ENCODE measurements at regions not wholly inside any gene's neighbourhood (a gene's known extent, or its start where the extent isn't known, plus 50 kb on each side); places are given as distances from the start of the nearest gene placed in this dataset.

DNA sequence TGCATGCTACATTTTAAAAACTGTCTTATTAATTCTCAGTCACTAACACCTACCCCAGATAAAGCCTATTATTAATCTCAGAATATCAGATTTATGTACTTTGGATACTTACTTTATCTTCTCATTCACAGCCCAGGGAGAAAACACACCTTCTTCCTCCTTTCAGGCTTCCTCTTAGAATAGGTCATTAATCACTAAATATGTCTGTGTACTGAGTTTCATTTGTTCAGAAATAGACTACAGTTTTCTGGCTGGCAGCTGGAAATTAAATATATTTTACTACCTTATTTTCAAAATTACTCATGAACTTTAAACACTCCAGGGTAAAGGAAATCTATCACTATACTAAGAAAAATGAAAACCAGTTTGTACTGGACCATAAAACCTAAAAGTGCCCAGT lies 147.7 kb upstream of the DST start:
- no peak for TF ChIP-seq POLR2A (IDR thresholded peaks at IDR 0.05)
- TF ChIP-seq, protein P1, sequence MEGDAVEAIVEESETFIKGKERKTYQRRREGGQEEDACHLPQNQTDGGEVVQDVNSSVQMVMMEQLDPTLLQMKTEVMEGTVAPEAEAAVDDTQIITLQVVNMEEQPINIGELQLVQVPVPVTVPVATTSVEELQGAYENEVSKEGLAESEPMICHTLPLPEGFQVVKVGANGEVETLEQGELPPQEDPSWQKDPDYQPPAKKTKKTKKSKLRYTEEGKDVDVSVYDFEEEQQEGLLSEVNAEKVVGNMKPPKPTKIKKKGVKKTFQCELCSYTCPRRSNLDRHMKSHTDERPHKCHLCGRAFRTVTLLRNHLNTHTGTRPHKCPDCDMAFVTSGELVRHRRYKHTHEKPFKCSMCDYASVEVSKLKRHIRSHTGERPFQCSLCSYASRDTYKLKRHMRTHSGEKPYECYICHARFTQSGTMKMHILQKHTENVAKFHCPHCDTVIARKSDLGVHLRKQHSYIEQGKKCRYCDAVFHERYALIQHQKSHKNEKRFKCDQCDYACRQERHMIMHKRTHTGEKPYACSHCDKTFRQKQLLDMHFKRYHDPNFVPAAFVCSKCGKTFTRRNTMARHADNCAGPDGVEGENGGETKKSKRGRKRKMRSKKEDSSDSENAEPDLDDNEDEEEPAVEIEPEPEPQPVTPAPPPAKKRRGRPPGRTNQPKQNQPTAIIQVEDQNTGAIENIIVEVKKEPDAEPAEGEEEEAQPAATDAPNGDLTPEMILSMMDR (IDR thresholded peaks at IDR 0.05) = no peak
- TF ChIP-seq POLR2AphosphoS5 (IDR thresholded peaks at IDR 0.05) = no peak
